ENCODE measurements at regions not wholly inside any gene's neighbourhood (a gene's known extent, or its start where the extent isn't known, plus 50 kb on each side); places are given as distances from the start of the nearest gene placed in this dataset.

- H3K4me1 ChIP-seq (ENCODE audit: insufficient read depth, low read length, poor library complexity, severe bottlenecking) = peaks cover 26% of the 10 kb centered on the region
- H3K4me3 ChIP-seq (ENCODE audit: low read depth, low read length, poor library complexity, severe bottlenecking) = no peak overlapping the region
- peak; percentile 50 for DNase-seq (ENCODE audit: low spot score)
- intact Hi-C loops (cut with micrococcal nuclease; ENCODE audit: unreplicated experiment) = no loop called here
- H3K27ac ChIP-seq (ENCODE audit: low read depth, low read length, poor library complexity, severe bottlenecking) = no peak overlapping the region
- H3K36me3 ChIP-seq (ENCODE audit: insufficient read depth, low read length, poor library complexity, severe bottlenecking) = no peaks in the 10 kb centered on the region
- no peak for TF ChIP-seq EZH2 (IDR thresholded peaks at IDR 0.05; ENCODE audit: borderline replicate concordance, low read depth, low read length, poor library complexity, severe bottlenecking)
- TF ChIP-seq CTCF (conservative IDR thresholded peaks at IDR 0.05; ENCODE audit: low read depth, low read length) = no peak
- POLR2A ChIA-PET (ENCODE audit: low non-redundant PET) = no interaction called here
- CTCF ChIA-PET = no interaction called here
- BruUV-seq (replicated peaks) = no TSS peak
- no peaks in the 10 kb centered on the region for H3K27me3 ChIP-seq (replicated peaks; ENCODE audit: insufficient read depth, low read depth, low read length, poor library complexity)
- H3K9me3 ChIP-seq (ENCODE audit: low read depth, low read length, poor library complexity, severe bottlenecking) = no peaks in the 10 kb centered on the region
These were observed 103.8 kb upstream of the ERCC6L2 start for GRCh38 chr9:95771556-95772246.

DNA sequence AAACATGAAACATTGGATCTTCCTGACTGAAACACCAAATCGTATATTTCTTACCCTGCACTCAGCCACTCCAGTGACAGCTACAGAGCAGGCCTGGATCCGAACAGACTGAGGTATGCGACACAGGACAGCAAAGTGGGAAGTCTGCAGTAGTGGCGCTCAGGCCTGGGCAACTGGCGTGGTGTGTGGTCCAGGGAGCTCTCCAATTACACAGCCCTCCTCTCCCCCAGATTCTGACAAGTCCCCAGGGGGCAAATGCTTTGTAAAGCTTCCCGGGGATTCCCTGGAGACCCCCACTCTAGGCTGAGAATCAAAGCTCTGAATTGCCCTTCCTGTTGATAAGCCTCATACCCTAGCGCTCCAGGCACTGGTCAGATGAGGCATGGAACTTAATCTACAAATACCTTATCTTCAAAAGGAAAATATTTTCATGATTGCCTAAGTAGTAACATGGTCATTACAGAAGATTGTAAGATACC lies 104.8 kb upstream of the ERCC6L2 start:
- POLR2A ChIA-PET (ENCODE audit: low non-redundant PET) = no interaction called here
- intact Hi-C loops (cut with micrococcal nuclease; ENCODE audit: unreplicated experiment) = no loop called here
- no peaks in the 10 kb centered on the region for H3K27me3 ChIP-seq (replicated peaks; ENCODE audit: insufficient read depth, low read depth, low read length, poor library complexity)

GRCh38 chr9:95769909-95770433 lies 105.5 kb upstream of the ERCC6L2 start:
- ChIA-PET CTCF (no interaction called here), POLR2A (ENCODE audit: low non-redundant PET) (no interaction called here)
- no peaks in the 10 kb centered on the region for H3K9me3 ChIP-seq (ENCODE audit: low read depth, low read length, poor library complexity, severe bottlenecking)
- no peaks in the 10 kb centered on the region for H3K27me3 ChIP-seq (replicated peaks; ENCODE audit: insufficient read depth, low read depth, low read length, poor library complexity)
- H3K4me3 ChIP-seq (ENCODE audit: low read depth, low read length, poor library complexity, severe bottlenecking) = no peak overlapping the region
- DNase-seq (ENCODE audit: low spot score) = no peak
- BruUV-seq (replicated peaks) = no TSS peak
- no peak overlapping the region for H3K27ac ChIP-seq (ENCODE audit: low read depth, low read length, poor library complexity, severe bottlenecking)
- no peak for TF ChIP-seq EZH2 (IDR thresholded peaks at IDR 0.05; ENCODE audit: borderline replicate concordance, low read depth, low read length, poor library complexity, severe bottlenecking)
- no peak for TF ChIP-seq CTCF (conservative IDR thresholded peaks at IDR 0.05; ENCODE audit: low read depth, low read length)
- intact Hi-C loops (cut with micrococcal nuclease; ENCODE audit: unreplicated experiment) = no loop called here
- no peaks in the 10 kb centered on the region for H3K36me3 ChIP-seq (ENCODE audit: insufficient read depth, low read length, poor library complexity, severe bottlenecking)
- peaks cover 26% of the 10 kb centered on the region for H3K4me1 ChIP-seq (ENCODE audit: insufficient read depth, low read length, poor library complexity, severe bottlenecking)

More for the DNA sequence above, 104.8 kb upstream of the ERCC6L2 start:
- TF ChIP-seq EZH2 (IDR thresholded peaks at IDR 0.05; ENCODE audit: borderline replicate concordance, low read depth, low read length, poor library complexity, severe bottlenecking) = no peak
- TF ChIP-seq CTCF (conservative IDR thresholded peaks at IDR 0.05; ENCODE audit: low read depth, low read length) = no peak
- Histone ChIP-seq H3K4me1 (ENCODE audit: insufficient read depth, low read length, poor library complexity, severe bottlenecking) (peaks cover 26% of the 10 kb centered on the region), H3K9me3 (ENCODE audit: low read depth, low read length, poor library complexity, severe bottlenecking) (no peaks in the 10 kb centered on the region), H3K36me3 (ENCODE audit: insufficient read depth, low read length, poor library complexity, severe bottlenecking) (no peaks in the 10 kb centered on the region), H3K27ac (ENCODE audit: low read depth, low read length, poor library complexity, severe bottlenecking) (no peak overlapping the region), H3K4me3 (ENCODE audit: low read depth, low read length, poor library complexity, severe bottlenecking) (no peak overlapping the region)
- peak; percentile 41 for DNase-seq (ENCODE audit: low spot score)
- no TSS peak for BruUV-seq (replicated peaks)
- CTCF ChIA-PET = no interaction called here

Measured in A673 (cell line).